Hematopoietic multipotent progenitor cell treated with erythropoietin and hydrocortisone succinate and interleukin-3 and kit ligand, for 4 days (in vitro differentiated cells): ENCODE measurements at regions not wholly inside any gene's neighbourhood (a gene's known extent, or its start where the extent isn't known, plus 50 kb on each side); places are given as distances from the start of the nearest gene placed in this dataset.
"Not testable (repeated sequence)": the region's sequence is repeated elsewhere in the genome, so short reads cannot be mapped to it uniquely, and the experiment has no call there.

Source experiments
- DNase-seq: peaks from one replicate; pipeline ENCODE4 v3.0.0-alpha.2; 2015

DNA sequence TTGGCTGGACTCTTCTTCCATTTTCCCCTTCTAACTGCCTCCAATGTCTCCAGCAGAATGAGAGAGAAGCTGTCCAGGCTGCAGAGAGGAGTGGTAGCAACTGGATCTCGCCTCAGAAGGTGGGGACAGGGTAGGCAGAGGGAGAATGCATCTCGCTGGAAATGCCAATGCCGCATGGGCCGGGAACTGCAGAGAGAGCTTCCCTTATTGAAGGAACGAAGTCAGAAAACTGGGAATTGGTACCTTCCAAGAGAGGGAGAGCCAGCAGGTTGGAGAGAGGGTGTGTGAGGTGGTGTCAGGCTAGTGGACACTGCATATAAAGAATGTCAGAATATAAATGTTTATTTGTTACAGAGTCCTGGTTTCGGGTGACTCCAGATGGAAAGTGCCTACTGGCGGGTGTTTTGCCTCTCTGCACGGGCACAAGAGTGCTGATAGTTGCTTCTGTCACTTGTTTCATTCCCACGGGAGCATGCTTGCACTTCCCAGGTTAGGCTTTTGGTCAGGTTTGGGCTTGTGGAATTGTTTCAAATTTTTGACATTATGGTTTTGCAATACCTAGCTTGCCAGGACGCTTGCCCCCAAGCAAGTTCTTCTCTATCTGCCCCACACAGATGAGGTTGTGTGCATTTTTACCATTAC lies 156.8 kb upstream of the STS start:
- no peak for DNase-seq

DNA sequence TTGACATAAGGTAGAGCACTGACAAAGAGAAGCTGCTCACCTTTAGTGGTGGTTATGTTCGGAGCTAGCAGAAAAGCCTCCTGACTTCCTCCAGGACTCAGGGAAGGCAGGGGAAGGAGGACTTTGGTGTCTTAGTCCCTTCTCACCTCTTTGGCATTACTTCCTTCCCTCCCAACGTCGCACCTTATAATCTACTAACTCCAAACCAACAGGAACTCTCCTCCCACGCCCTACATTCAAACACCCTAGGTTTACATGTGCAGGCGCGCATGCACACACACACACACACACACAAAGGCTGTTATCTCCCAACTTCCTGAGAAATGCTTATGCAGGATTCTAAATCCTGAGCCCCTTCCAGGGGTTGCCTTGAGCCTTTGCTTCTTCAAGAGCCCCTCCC lies 157.7 kb upstream of the STS start:
- no peak for DNase-seq

DNA sequence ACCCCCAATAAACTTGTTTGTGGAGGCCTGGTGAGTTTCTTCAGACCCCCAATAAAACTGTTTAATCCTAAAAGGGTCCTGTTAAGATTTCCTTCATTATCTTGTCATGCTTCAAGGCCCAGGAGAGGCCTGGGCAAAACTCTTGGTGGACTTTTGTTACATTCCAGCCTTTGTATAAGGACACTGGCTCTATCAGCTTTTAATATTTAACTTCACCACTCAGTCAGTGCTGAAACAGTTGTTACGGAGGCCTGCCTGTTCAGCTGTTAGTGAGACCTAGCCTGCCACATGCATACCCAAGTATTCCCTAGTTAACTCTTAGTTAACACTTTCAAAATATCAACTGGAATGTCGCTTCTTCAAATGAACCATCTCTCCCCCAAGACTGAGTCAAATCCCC lies 158.8 kb upstream of the STS start:
- not testable (repeated sequence) for DNase-seq

DNA sequence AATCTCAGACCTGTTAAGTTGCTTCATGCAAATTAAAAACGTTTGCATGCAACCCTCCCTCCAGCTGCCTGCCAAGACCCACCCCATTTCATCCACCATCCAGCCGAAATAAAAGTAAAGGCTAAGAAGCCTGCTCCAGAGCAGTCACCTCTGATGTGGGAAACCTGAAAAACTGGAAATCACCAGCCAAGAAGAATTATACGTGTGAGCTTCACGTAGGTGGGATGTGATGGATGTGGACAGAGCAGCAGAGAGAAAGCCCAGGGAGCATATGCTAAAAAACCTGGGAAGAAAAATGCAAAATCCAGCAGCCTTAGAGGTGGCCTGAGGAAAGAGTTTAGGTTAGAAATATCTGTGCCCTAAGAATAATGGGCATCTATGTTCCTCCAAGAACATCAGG lies 160.6 kb upstream of the STS start:
- DNase-seq = no peak

DNA sequence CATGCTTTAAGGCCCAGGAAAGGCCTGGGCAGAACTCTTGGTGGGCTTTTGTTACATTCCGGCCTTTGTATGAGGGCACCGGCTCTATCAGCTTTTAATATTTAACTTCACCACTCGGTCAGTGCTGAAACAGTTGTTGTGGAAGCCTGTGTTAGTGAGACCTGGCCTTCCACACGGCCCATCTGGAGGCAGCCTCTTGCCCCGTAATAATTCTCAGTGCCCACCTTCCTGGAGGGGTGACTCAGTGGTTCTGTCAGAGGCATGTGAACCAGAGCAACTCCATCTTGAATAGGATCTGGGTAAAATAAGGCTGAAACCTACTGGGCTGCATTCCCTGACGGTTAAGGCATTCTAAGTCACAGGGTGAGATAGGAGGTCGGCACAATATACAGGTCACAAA lies 162.0 kb upstream of the STS start:
- no peak for DNase-seq

DNA sequence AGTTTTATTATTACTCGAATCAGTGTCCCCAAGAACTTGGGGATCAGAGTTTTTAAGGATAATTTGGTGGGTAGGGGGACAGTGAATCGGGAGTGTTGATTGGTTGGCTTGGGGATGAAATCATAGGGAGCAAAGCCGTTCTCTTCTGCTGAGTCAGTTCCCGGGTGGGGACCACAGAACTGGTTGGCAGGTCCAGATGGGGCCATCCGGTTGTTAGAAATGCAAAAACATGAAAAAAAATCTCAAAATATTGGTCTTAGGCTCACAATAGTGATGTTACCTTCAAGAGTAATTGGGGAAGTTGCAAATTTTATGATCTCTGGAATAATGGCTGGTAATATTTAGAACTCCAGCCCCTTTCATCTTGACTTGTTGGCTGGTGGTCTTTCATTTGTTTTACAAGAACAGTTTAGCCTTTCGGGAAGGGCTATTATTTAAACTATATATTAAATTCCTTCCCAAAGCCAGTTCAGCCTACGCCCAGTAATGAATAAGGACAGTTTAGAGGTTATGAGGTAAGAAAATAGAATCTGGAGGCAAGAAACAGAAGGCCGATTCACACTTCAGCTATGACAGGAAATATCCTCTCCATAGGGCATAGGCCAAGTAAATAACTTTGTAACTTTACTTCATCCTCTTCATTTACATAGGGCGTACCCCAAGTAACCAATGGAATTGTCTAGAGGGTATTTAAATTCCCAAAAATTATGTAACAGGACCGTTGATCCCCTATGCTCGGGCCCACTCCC lies 164.1 kb upstream of the STS start:
- no peak for DNase-seq

DNA sequence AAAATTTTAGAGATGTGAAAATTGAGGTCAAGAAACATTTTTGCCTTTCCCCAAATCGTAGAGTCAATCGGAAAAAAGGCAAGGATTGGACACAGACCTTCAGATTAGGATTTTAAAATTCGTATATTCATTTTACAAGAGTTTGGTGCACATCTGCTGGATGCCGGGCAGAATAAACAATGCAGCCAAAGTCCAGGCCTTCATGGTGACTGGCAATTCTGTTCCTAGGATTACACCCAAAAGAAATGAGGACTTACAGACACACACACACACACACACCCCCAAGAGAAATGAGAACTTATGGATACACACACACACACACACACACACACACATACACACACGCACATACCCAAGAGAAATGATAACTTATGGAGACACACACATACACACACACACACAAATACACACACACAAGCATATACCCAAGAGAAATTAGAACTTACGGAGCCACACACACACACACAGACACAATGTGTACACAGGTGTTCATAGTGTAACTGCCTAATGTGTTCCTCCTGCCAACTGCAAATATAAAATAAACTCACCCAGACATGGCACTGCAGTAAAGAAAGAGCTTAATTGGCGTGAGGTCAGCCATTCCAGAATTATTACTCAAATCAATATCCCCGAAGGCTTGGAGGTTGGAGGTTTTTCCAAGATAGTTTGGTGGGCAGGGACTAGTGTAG lies 165.7 kb upstream of the STS start:
- no peak for DNase-seq

DNA sequence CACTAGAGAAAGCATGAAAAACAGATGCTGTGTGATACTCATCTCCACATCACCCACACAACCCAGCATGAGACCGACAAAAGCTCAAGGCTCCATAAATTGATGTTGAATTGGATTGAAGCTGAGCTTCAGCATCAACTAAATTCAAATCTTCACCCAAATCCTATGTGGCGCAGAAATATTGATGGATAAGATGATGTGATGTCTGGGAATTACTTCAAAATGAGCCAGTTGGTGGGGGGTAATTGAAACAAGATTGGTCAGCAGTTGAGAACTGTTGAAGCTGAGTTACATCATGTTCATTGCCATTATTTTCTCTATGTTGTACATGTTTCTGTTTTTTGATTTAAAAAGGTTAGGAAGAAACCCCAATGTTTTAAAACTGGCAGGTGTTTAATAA lies 166.5 kb upstream of the STS start:
- no peak for DNase-seq

DNA sequence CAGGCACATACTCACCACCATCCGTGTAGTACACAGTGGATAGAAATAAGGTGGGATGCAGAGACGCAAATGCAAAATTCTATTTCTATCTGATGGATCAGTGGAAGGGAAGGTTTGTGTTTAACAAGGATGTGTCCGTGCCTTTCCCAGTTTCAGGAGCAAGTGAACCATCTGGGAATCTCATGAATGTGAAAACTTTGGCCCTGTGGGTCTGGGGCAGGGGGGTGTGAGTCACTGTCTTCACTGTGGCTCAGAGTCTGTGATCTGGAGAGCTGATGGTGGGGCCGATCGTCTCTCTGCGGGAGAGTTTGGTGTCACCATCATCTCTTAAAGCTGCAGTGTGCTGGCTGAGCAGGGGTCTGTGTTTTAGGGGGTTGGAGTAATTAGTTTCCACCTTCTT lies 179.3 kb upstream of the STS start:
- DNase-seq = no peak

DNA sequence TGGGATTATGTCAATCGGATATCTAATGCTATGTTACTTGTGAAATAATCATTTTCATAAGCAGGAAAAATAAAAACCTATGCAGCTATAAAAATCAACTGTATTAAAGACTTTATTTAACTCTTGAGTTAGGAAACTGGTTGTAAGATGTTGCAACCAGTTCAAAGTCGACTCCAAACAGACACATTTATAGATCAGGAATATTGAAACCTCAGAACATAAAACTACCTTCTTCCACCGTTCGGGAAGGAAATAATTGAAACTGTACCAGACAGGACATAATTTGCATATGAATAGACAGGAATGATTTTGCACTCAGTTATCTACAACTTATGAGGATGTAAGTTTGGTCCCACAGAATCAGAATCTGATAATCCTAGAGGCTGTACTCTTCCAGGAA lies 181.8 kb upstream of the STS start:
- DNase-seq = no peak

DNA sequence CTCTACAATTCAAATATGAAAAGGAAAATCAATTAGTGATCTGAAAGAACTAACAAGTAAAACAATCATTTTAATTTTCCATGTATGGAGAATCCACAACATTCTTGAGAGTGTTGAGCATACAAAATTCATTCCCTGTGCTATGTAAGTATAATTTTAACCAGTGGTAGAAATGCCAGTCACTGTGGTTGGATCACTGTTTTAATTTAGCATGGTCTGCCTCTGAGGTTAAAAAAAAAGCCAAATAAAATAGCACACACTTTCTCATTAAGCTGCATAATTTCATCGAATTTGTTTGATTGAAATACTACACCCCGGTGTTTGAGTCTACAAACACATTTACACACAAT lies 185.5 kb upstream of the STS start:
- DNase-seq = no peak

DNA sequence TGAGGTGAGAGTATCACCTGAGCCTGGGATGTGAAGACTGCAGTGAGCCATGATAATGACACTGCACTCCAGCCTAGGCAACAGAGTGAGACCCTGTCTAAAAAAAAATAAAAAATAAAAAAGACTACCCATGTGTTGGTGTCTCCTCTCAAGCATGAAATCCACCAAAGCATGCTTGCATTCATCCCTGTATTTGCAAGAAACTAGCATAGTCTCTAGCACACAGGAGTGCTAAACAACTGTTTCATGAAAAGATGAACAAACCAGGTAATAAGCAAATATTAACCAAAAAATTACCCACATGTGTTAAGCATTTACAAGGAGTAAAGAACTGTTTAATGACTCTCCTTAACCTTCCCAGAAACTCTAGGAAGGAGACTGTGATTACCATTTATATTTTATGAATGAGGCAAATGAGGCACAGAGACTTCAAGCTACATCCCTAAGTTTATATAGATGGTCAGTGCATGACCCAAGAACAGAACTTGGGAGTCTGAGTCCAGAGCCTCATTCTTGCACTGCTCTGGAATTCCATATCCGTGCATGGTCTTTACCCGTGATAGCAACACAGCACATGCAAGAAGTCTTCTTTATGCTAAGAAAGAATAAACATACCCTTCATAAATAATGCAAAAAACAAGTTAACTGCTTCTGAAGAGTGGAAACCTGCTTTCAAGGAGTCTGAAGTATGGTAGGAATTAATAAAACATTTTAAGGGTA lies 186.1 kb upstream of the STS start:
- DNase-seq = no peak

DNA sequence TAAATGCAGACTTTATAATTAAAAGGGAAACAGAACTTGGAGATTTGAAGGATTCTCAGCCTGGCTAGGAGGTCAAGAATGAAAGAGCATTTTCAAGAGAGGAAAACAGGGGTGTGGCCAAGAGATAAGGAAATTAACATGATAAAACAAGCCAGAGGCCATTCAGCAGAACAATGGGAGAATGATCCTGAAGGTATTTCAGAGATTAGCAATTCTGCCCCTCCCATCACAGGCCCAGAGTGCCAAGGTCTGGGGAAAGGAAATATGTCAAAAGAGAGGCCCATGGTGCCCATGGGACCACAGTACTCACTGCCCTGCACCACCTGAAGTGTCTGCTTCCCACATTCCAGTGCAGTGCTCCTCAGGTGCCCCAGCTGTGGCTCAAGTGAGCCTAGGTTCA lies 188.5 kb upstream of the STS start:
- no peak for DNase-seq

DNA sequence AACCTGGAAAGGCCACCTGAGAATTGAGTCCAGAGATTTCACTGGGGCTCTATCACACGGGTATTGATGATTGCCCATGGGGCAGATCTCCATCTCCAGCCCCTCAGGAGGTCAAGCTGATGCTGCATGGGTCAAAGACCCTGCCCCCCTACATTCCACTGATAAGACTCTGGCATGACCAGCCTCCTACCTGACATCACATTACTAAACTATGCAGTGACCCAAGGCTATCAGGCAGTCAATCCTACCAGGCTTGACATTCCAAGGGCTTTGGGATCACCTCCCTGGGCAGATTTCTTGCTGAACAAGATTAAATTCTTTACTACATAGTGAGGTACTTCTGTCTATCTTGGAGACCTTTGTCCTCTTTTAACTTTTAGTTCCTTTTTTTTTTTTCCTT lies 192.7 kb upstream of the STS start:
- DNase-seq = no peak

DNA sequence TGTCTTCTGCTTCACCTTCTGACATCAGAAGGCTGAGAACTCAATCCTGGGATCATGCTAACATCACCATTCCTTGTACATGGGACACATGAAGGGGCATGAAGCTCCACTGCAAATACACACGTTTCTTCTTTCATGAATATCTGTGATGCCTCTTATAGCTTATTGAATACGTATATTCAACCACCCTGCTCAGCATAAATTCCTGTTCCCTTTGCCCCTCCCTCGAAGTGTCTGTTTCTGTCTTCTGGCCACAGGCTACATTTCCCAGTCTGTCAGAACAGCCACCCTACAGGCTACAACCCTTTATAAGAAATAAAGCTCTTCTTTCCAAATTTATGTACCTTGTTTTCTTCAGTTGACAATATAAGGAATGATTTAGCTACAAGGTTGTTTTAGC lies 201.3 kb upstream of the STS start:
- DNase-seq = no peak

DNA sequence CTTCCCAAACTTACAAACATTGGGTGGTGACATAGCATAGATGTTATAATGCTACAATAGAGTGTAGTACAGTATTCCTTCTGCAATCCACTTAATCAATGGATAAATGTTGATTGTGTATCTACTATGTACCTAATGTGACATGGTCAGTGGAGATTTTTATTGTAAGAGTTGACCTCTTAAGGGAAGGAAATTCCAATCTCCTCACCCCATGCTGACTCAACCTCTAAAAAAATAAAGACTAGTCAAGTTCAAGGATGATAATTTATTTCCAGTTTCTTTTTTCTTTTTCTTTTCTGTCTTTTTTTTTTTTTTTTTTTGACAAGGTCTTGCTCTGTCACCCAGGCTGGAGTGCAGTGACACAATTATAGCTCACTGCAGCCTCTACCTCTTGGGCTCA lies 206.5 kb upstream of the STS start:
- no peak for DNase-seq

DNA sequence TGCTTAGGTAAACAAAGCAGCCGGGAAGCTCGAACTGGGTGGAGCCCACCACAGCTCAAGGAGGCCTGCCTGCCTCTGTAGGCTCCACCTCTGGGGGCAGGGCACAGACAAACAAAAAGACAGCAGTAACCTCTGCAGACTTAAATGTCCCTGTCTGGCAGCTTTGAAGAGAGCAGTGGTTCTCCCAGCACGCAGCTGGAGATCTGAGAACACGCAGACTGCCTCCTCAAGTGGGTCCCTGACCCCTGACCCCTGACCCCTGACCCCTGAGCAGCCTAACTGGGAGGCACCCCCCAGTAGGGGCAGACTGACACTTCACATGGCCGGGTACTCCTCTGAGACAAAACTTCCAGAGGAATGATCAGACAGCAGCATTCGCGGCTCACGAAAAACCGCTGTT lies 214.6 kb upstream of the STS start:
- not testable (repeated sequence) for DNase-seq

DNA sequence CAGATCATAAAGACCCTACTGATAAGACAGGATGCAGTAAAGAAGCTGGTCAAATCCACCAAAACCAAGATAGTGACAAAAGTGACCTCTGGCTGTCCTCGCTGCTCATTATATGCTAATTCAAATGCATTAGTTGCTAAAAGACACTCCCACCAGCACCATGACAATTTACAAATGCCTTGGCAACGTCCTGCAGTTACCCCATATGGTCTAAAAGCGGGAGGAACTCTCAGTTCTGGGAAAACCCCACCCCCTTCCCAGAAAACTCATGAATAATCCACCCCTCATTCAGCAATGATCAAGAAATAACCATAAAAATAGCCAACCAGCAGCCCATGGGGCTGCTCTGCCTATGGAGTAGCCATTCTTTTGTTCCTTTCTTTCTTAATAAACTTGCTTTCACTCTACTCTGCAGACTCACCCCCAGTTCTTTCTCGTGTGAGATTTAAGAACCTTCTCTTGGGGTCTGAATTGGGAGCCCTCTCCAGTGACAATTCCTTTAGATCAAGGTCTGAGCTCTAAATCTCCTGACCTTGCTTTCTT lies 217.1 kb upstream of the STS start:
- no peak for DNase-seq

DNA sequence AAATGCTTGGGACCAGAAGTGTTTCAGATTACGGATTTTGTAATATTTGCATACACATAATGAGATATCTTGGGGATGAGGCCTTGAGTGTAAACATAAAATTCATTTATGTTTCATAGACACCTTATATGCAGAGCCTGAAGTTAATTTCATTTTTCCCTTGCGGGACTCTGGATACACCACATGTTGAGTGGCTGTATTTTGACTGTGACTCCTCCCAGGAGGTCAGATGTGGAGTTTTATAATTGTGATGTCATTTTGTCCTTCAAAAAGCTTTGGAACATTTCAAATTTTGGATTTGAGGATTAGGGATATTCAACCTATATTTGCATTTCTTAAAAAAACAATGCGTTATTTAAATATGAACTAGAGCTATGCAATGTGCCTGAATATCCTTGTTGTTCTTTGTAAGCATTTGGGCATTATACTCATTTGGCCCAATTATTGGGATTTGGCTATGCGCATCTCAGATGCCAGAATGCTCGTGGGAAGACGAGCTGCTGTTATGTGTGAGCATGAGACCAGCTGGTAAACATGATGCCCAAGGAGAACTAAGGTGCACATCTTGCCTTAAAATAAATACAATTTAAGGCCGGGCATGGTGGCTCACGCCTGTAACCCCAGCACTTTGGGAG lies 223.0 kb upstream of the STS start:
- DNase-seq = no peak

DNA sequence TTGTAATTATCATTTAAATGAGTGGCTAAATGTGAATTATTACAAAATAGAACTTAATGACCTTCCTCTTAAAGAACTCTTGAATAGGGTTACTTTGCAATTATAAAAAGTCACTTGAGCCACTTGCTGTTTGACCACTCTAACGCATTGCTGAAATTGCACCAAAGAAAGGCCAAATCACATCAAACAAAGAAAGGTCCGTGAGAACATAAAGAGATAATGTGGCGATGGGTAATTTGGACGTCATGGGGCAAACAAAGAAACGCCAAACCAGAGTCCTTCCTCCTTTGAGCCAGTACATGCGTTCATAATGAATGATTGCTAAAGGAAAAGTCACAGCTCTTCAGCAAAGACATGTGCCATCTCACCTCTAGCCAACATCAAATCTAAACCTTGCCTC lies 229.8 kb upstream of the STS start:
- no peak for DNase-seq

DNA sequence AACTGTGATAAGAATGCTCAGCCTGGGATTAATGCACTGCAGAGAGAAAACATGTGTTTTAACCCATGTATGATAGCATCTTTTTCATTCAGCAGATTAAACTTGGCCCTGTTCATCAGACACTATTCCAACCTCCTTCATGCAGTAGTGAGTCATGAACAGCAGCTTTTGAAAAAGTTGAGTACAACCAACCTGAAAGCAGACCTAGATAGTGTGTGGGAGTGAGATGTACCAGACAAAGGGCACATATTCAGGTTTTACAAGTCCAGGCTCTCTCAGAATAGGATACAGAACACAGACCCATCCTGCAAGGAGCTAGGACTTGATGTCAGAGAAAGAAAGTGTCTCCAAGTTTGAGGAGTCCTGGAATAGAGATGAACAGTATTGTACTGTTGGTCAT lies 237.3 kb upstream of the STS start:
- DNase-seq = no peak

DNA sequence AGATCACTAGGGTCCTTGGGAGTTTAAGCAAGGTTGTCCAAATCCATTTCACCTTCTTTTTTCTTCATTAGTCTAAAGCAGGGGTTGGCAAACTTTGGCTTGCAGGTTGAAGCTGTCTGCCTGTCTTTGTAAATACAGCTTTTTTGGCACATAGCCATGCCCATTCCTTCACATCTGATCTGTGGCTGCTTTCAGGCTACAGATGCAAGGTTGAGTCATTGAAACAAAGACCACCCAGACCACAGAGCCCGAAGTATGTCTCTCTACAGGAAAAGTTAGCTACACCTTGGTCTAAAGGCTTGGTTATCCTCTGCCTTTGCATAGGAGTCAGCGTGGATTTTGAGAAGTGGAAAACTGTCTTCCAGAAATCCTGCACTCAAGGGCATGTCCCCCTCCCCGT lies 238.1 kb upstream of the STS start:
- DNase-seq = no peak

DNA sequence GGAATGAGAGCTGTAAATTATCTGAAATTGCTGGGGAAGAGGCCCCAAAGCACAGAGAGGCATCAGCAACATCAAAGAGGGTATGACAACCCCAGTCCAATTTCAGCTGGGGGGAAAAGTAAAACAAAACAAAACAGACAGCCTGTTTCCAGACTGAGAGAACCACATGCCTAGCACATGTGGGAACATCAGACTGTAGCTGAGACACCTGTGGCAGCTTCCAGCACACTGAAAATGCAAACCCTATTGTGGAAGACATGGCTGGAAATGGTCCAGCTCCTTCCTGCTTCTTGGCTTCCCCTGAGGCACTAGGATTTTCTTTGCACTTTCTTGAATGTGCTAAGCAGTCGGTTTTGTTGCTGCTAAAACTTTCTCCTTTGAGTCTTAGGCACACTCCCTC lies 240.9 kb upstream of the STS start:
- no peak for DNase-seq
